ENCODE measurements at regions not wholly inside any gene's neighbourhood (a gene's known extent, or its start where the extent isn't known, plus 50 kb on each side); places are given as distances from the start of the nearest gene placed in this dataset.

- no peak overlapping the region for H3K56ac ChIP-seq (ENCODE audit: insufficient read length, low read depth, low read length)
- no peaks in the 10 kb centered on the region for H3K9me3 ChIP-seq (ENCODE audit: control insufficient read depth, low read depth, low read length)
- no peak overlapping the region for H3T11ph ChIP-seq (ENCODE audit: low read length)
- no peak overlapping the region for H2AFZ ChIP-seq (ENCODE audit: low read length)
- H3K36me3 Mint-ChIP-seq (ENCODE audit: insufficient read depth in 1 of 3, low read depth in 3 of 3), result peaks cover 3 to 7% (median 4%) of the 10 kb centered on the region in 3 experiments; a peak in 5 of 7 replicates
- H4K91ac ChIP-seq (ENCODE audit: insufficient read length, low read depth, low read length), result no peak overlapping the region
- peaks cover 8% of the 10 kb centered on the region for H3K4me1 ChIP-seq (ENCODE audit: insufficient read depth, low read length)
- no peak overlapping the region for H3K4ac ChIP-seq (ENCODE audit: low read depth, low read length)
- H2BK15ac ChIP-seq (ENCODE audit: low read depth, low read length), result no peak overlapping the region
- TF ChIP-seq, protein P1, sequence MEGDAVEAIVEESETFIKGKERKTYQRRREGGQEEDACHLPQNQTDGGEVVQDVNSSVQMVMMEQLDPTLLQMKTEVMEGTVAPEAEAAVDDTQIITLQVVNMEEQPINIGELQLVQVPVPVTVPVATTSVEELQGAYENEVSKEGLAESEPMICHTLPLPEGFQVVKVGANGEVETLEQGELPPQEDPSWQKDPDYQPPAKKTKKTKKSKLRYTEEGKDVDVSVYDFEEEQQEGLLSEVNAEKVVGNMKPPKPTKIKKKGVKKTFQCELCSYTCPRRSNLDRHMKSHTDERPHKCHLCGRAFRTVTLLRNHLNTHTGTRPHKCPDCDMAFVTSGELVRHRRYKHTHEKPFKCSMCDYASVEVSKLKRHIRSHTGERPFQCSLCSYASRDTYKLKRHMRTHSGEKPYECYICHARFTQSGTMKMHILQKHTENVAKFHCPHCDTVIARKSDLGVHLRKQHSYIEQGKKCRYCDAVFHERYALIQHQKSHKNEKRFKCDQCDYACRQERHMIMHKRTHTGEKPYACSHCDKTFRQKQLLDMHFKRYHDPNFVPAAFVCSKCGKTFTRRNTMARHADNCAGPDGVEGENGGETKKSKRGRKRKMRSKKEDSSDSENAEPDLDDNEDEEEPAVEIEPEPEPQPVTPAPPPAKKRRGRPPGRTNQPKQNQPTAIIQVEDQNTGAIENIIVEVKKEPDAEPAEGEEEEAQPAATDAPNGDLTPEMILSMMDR (conservative IDR thresholded peaks at IDR 0.05), result no peak
- peaks cover 25 to 26% of the 10 kb centered on the region in 2 experiments for H3K4me1 Mint-ChIP-seq
- no peaks in the 10 kb centered on the region for H4K20me1 ChIP-seq (ENCODE audit: control insufficient read depth, insufficient read depth, insufficient read length)
- no peak overlapping the region for H2BK120ac ChIP-seq (ENCODE audit: low read depth, low read length, poor library complexity, severe bottlenecking)
- H3K27ac ChIP-seq (ENCODE audit: insufficient read length, low read depth, low read length), result no peak overlapping the region
- H3K27me3 ChIP-seq (ENCODE audit: insufficient read depth, low read length), result no peaks in the 10 kb centered on the region
- no peak overlapping the region for H2BK12ac ChIP-seq (ENCODE audit: insufficient read length, low read depth, low read length)
- H3K4me3 Mint-ChIP-seq, result no peak overlapping the region; a peak in 1 of 5 replicates
- no peak overlapping the region for H4K5ac ChIP-seq (ENCODE audit: insufficient read length, low read depth, low read length)
- H3K27me3 Mint-ChIP-seq (ENCODE audit: low read depth), result peaks cover 2% of the 10 kb centered on the region; the same call in 1 of the 2 replicates
- H3K9ac ChIP-seq (ENCODE audit: extremely low read depth, insufficient read length, low read length), result no peak overlapping the region
- peak overlapping the region in 2 of 3 experiments; percentile 33 to 69; a peak in 5 of 7 replicates for H3K27ac Mint-ChIP-seq
- no peak for DNase-seq
- H4K8ac ChIP-seq (replicated peaks; ENCODE audit: insufficient read length, low read depth, low read length), result no peak overlapping the region
- no peak overlapping the region for H2BK5ac ChIP-seq (ENCODE audit: insufficient read length, low read length)
- no peak overlapping the region for H3K23ac ChIP-seq (ENCODE audit: insufficient read length, low read depth, low read length)
- no peak overlapping the region for H2AK5ac ChIP-seq (ENCODE audit: insufficient read length, low read length)
- H2BK20ac ChIP-seq (ENCODE audit: low read depth, low read length, poor library complexity, severe bottlenecking), result no peak overlapping the region
- H3K79me1 ChIP-seq (ENCODE audit: insufficient read depth, low read depth, low read length, poor library complexity, severe bottlenecking), result no peaks in the 10 kb centered on the region
- no CpG with 5 or more reads among the region's 7 CpGs for WGBS (ENCODE audit: extremely low coverage, insufficient read length, low lambda C conversion rate)
- H3K4me2 ChIP-seq (ENCODE audit: insufficient read depth, insufficient read length, low read length), result no peak overlapping the region
- H3K14ac ChIP-seq (ENCODE audit: insufficient read depth, low read length), result no peak overlapping the region
- H3K79me2 ChIP-seq (ENCODE audit: insufficient read depth, low read length), result no peaks in the 10 kb centered on the region
- H3K23me2 ChIP-seq (ENCODE audit: insufficient read length, low read depth, low read length, poor library complexity, severe bottlenecking), result no peaks in the 10 kb centered on the region
- peaks cover 5 to 8% of the 10 kb centered on the region in 2 experiments for H3K9me3 Mint-ChIP-seq
- no peak overlapping the region for H3K18ac ChIP-seq (ENCODE audit: insufficient read length, low read depth, low read length)
Observed at GRCh38 chr10:4241724-4242345, 456.8 kb upstream of the KLF6 start.
